ENCODE measurements at regions not wholly inside any gene's neighbourhood (a gene's known extent, or its start where the extent isn't known, plus 50 kb on each side); places are given as distances from the start of the nearest gene placed in this dataset.
"Not testable (repeated sequence)": the region's sequence is repeated elsewhere in the genome, so short reads cannot be mapped to it uniquely, and the experiment has no call there.

GRCh38 chr12:67716817-67717216 is 68.3 kb downstream of the DYRK2 start:
- BruUV-seq (replicated peaks) = no TSS peak

GRCh38 chr12:67719303-67719702 is 70.8 kb downstream of the DYRK2 start:
- H3K36me3 ChIP-seq (ENCODE audit: control insufficient read depth, insufficient read depth, low read length); CTCF ChIA-PET; ATAC-seq; in situ Hi-C loops (cut with HindIII; ENCODE audit: low pct_unique_long_range_greater_than_20kb, low sequenced_read_pairs); H3K27ac ChIP-seq (ENCODE audit: low read length); DNase-seq (ENCODE audit: low read depth, low spot score); intact Hi-C loops (cut with micrococcal nuclease; ENCODE audit: unreplicated experiment); H3K4me3 ChIP-seq (ENCODE audit: low read depth in 2 of 2, low read length in 2 of 2); H3K9me3 ChIP-seq (ENCODE audit: control insufficient read depth, insufficient read depth, low read depth, low read length); H3K27me3 ChIP-seq (ENCODE audit: control insufficient read depth, insufficient read depth, low read length); BruUV-seq (replicated peaks); H3K4me1 ChIP-seq (ENCODE audit: control insufficient read depth, insufficient read depth, low read length); POLR2A ChIA-PET: not testable (repeated sequence)

More at GRCh38 chr12:67716817-67717216, 68.3 kb downstream of the DYRK2 start:
- no peak overlapping the region for H3K27ac ChIP-seq (ENCODE audit: low read length)
- DNase-seq (ENCODE audit: low read depth, low spot score) (no peak), ATAC-seq (no peak)
- H3K36me3 ChIP-seq (ENCODE audit: control insufficient read depth, insufficient read depth, low read length) = no peaks in the 10 kb centered on the region
- H3K4me3 ChIP-seq (ENCODE audit: low read depth in 2 of 2, low read length in 2 of 2) = no peak overlapping the region
- peaks cover under 1% of the 10 kb centered on the region; the same call in 1 of the 2 replicates for H3K27me3 ChIP-seq (ENCODE audit: control insufficient read depth, insufficient read depth, low read length)
- TF ChIP-seq TCF7L2 (IDR thresholded peaks at IDR 0.05; ENCODE audit: low read depth, low read length) (no peak), SIN3A (IDR thresholded peaks at IDR 0.05; ENCODE audit: borderline replicate concordance, insufficient read depth, low read depth, low read length) (no peak), POLR2AphosphoS5 (IDR thresholded peaks at IDR 0.05; ENCODE audit: low read depth, low read length) (no peak), CTCF (IDR thresholded peaks at IDR 0.05) (no peak), REST (IDR thresholded peaks at IDR 0.05; ENCODE audit: insufficient read depth in 1 of 2, low read depth in 2 of 2, low read length in 1 of 2) (no peak)
- ChIA-PET POLR2A (no interaction called here), CTCF (no interaction called here)
- H3K9me3 ChIP-seq (ENCODE audit: control insufficient read depth, insufficient read depth, low read depth, low read length) = no peaks in the 10 kb centered on the region
- in situ Hi-C loops (cut with HindIII; ENCODE audit: low pct_unique_long_range_greater_than_20kb, low sequenced_read_pairs) (no loop called here), intact Hi-C loops (cut with micrococcal nuclease; ENCODE audit: unreplicated experiment) (no loop called here)
- H3K4me1 ChIP-seq (ENCODE audit: control insufficient read depth, insufficient read depth, low read length) = no peaks in the 10 kb centered on the region

GRCh38 chr12:67720351-67720856 is 71.9 kb downstream of the DYRK2 start:
- CTCF ChIA-PET = no interaction called here
- no peaks in the 10 kb centered on the region for H3K27me3 ChIP-seq (ENCODE audit: control insufficient read depth, insufficient read depth, low read length)
- H3K9me3 ChIP-seq (ENCODE audit: control insufficient read depth, insufficient read depth, low read depth, low read length) = no peaks in the 10 kb centered on the region
- intact Hi-C loops (cut with micrococcal nuclease; ENCODE audit: unreplicated experiment) (no loop called here), in situ Hi-C loops (cut with HindIII; ENCODE audit: low pct_unique_long_range_greater_than_20kb, low sequenced_read_pairs) (no loop called here)
- no peak for DNase-seq (ENCODE audit: low read depth, low spot score)
- no TSS peak for BruUV-seq (replicated peaks)
- H3K4me3 ChIP-seq (ENCODE audit: low read depth in 2 of 2, low read length in 2 of 2) = no peak overlapping the region
- no peak overlapping the region for H3K27ac ChIP-seq (ENCODE audit: low read length)
- no peaks in the 10 kb centered on the region for H3K36me3 ChIP-seq (ENCODE audit: control insufficient read depth, insufficient read depth, low read length)
- no peak for ATAC-seq
- H3K4me1 ChIP-seq (ENCODE audit: control insufficient read depth, insufficient read depth, low read length) = no peaks in the 10 kb centered on the region
- POLR2A ChIA-PET = no interaction called here
- TF ChIP-seq REST (IDR thresholded peaks at IDR 0.05; ENCODE audit: insufficient read depth in 1 of 2, low read depth in 2 of 2, low read length in 1 of 2) (no peak), CTCF (IDR thresholded peaks at IDR 0.05) (no peak), TCF7L2 (IDR thresholded peaks at IDR 0.05; ENCODE audit: low read depth, low read length) (no peak), POLR2AphosphoS5 (IDR thresholded peaks at IDR 0.05; ENCODE audit: low read depth, low read length) (no peak), SIN3A (IDR thresholded peaks at IDR 0.05; ENCODE audit: borderline replicate concordance, insufficient read depth, low read depth, low read length) (no peak)
